ENCODE measurements at regions not wholly inside any gene's neighbourhood (a gene's known extent, or its start where the extent isn't known, plus 50 kb on each side); places are given as distances from the start of the nearest gene placed in this dataset.

GRCh38 chr12:34204830-34205285 lies 182.6 kb downstream of the ALG10 start:
- TF ChIP-seq CTCF (conservative IDR thresholded peaks at IDR 0.05 in 1 of 2, IDR thresholded peaks at IDR 0.05 in 1 of 2; ENCODE audit: low read depth in 1 of 2, low read length in 2 of 2) (no peak), EZH2 (IDR thresholded peaks at IDR 0.05; ENCODE audit: low read length, missing control alignments) (no peak)

Data from fibroblast of lung (primary cell).